GM18867 (cell line): ENCODE measurements at regions not wholly inside any gene's neighbourhood (a gene's known extent, or its start where the extent isn't known, plus 50 kb on each side); places are given as distances from the start of the nearest gene placed in this dataset.

Experiments
- ATAC-seq: cut with Tn5 transposase; IDR thresholded peaks from one replicate; pipeline ENCODE4 v1.9.1; 2021; ENCODE audit warnings: mild to moderate bottlenecking, moderate library complexity; ENCODE audit not compliant: unreplicated experiment

DNA sequence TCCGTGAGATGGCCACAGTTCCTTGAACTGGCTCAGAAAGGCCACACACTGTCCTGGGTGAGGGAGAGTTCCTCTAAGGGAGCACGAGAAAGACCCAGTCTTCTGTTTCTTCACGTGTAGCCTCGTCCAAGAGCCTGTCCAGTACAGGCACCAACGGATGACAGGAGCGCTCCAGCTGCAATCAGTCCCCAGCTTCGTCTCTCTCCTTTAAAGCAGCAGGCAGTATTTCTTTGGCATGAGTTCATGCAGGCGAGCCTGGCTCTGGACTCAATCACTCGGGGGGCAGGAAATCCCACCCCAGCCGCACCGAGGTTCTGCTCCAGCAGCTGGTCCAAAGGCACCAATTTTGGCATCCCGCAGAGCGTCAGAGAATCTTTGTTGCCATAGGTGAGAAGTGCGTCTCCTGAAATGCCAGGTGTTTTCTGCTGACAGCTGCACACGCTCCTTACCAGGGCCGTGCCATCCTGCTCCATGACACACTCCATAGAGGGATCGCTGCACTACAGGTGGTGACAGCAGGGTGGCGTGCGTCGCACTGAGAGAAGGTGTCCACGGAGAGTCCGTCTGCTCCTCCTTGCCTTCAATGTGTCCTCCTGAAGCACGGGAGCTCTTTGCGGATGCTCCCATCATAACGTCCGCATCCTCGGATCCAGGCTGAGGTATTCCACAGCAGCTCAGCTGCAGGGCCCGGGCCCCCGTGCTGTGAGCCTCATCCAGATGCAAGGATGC is 59.6 kb upstream of the AFDN start:
- no peak for ATAC-seq

DNA sequence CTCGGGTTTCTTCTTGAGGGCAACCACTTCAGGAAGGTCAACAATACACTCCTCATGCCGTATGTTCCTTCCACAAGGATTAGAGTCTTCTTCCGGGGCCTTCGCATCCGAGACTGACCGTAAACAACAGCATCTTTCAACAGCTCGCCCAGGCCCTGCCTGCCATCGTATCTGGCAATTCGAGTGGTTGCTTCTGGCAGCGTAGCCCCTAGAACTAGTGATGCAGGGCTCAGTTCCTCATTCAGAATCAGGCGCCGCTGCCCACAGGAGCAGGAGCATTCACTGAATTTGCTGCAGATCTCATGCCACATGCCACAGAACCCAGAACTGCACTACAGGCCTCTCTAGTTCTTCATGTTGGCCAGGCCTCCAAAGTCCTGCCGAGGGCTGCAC is 59.0 kb upstream of the AFDN start:
- ATAC-seq: no peak

DNA sequence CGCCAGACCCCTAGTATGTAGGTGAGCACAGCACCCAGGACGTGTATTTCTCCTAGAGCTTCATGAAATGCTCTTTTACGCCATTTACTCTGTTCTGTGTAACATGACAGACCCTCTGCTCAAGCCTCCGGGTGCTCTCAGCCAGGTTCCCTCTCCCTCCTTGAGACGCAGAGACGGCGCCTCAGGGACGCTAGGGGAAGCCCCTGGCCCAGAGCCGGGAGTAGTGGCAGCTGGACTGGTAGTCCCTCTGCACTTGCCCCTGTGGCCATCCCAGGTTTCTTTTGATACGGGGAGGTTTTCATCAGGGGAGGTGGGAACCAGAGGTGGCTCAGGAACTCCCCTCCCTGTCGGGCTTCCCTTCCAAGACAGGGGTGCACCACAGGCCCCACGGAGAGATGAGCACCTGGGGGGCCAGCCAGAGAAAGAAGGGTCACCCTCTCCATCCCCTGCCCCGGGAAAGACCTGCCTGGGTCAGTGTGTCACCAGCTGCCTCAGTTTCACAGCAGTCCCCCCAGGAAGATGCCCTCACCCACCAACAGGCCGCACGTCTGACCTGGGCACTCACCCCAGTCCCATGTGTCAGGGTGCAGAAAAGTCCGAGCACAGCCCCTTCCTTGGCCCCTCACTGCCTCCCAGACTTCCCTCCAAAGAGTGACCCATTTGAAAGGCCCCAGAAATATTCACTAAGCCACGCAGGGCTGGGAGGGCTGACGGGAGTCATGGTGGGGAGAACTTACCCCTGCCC is 58.1 kb upstream of the AFDN start:
- no peak for ATAC-seq

DNA sequence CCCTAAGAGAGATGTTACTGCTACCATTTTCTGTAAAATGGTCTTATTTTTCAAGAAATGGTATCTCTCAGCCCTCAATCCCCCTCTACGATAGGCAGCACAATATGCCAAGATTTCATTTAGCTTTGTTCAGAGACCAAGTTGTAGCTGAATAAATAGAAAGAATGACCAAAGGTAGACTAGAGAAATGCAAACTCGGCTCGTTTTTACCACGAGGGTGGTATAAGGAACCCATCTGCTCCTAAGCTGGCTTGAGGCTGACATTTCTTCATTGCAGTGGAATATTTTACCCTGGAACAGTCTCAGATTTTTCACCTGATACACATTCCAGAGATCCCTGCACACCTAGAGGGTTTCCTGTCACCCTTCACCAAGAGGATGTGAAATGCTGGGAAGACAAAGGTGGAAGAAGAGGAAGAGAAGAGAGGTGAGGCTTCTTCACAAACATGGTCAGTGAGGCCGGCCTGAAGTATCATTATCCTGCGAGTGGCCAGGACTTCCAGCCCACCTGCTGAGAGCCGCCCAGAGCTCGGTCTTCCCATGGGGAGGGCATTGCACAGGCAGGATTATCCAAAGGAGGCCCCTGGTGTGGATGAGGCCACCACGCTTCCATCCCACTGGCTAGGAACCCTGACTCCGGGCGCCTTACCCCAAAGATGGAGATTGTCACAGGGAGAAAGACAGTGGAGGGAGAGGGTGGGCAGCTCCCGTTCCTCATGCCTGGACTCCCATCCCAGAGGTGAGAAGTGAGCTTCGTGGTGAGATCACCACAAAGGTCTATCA is 57.1 kb upstream of the AFDN start:
- no peak for ATAC-seq

DNA sequence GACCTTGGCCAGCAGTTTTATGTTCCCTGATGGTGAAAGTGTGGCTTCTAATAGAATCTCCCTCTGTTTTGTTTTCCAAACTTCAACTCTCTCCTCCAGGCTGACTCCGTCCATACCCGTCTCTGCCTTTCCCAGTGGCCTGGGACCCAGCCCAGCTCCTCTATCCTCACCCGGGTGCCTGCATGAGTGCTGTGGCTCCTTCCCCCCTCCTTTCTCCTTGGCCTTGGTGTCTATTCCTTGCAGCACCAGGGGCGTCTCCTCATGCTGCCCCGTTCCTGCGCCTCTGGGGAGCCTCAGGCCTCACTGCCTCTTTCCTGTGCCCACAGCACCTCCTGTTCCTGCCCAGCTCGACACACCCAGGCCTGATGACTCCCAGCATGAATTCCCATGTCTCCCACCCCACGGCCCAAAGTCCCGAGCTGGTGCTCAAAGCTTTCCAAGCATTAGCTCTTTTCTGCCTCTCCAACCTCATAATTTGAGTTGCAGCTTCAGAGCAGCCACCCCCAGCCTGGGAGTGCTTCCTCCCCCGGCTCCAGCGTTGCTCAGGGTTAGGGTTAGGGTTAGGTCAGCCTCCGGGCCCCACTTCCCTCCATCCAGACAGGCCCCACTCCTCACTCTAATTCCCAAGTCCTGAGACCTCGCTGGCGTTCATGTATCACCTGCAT is 56.3 kb upstream of the AFDN start:
- no peak for ATAC-seq

DNA sequence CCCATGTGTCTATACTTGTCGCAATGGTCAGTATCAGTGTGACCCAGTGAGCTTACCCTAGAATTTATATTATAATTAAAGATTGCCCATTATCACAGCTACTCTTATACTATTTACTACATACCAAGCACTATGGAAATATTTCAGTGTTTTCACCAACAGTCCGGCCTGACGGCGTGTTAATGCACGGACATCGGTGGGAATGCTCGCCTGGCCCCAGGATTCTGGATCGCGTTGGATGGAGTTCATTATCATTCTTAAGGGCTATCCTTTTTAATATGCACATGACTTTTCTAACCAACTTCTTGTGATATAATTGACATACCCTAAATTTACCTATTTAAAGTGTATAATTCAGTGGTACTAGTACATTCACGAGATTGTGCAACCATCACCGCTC is 51.8 kb upstream of the AFDN start:
- no peak for ATAC-seq

DNA sequence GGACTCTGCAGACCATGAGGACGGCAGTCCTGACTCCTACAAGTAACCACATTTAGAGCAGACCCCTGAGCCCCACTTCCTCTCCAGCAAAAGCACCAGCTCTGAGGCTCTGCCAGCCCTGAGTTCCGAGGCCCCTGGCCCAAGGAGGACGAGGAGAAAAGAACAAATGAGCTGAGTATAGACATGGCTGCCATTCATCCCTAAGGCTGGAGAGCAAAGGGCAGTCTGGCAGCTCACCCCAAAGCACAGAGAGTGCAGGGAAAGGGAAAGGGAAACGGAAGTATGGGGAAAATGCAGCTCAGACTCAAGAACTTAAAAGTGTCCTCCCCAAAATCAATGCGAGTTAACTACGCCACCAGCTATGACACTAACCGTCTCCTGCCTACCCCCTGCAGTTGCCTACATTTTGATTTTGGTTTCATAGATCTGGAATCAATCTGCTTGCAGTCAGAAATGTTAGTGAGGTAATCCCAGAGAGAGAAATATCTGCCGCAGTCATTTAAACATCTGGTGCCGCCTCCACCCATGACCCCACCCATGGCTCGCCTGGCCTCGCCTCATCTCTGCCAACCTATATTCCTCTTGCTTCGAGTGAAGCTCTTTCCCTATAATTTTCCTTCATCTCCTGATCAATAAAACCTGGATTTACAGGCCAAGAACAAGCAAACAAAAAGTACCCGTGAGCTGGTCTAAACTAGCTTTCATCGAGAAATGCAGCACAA is 49.6 kb upstream of the AFDN start:
- no peak for ATAC-seq
